ENCODE measurements at regions not wholly inside any gene's neighbourhood (a gene's known extent, or its start where the extent isn't known, plus 50 kb on each side); places are given as distances from the start of the nearest gene placed in this dataset.

- peak overlapping the region; percentile 70 for H3K4me3 Mint-ChIP-seq
- H3K4me1 Mint-ChIP-seq = peaks cover 68% of the 10 kb centered on the region
These were observed 122.2 kb downstream of the MRM1 start for GRCh38 chr17:36723459-36724025.

GRCh38 chr17:36726199-36726598, 124.8 kb downstream of the MRM1 start:
- peaks cover 12% of the 10 kb centered on the region for H3K27me3 Mint-ChIP-seq
- POLR2A ChIA-PET = no interaction called here
- no peaks in the 10 kb centered on the region for H3K9me3 Mint-ChIP-seq
- CTCF ChIA-PET = interaction anchor here (1.2 kb wide), 1 partner anchor 9 kb away, joined by 3 read pairs; no protein-coding TSS in a partner anchor
- peaks cover 59% of the 10 kb centered on the region for H3K4me1 Mint-ChIP-seq
- no peak overlapping the region for H3K4me3 Mint-ChIP-seq
- no peak for DNase-seq
- peak overlapping the region; percentile 58 for H3K27ac Mint-ChIP-seq
- H3K36me3 Mint-ChIP-seq (ENCODE audit: low read depth) = no peaks in the 10 kb centered on the region

More at GRCh38 chr17:36723459-36724025, 122.2 kb downstream of the MRM1 start:
- CTCF ChIA-PET = interaction anchor here (1.0 kb wide), 1 partner anchor 121 kb away, joined by 4 read pairs; no protein-coding TSS in a partner anchor
- no peak for DNase-seq
- Mint-ChIP-seq H3K27me3 (peaks cover 4% of the 10 kb centered on the region), H3K27ac (peak overlapping the region; percentile 91), H3K9me3 (no peaks in the 10 kb centered on the region), H3K36me3 (ENCODE audit: low read depth) (no peaks in the 10 kb centered on the region)
- POLR2A ChIA-PET = no interaction called here

GRCh38 chr17:36727052-36727451, 125.7 kb downstream of the MRM1 start:
- peaks cover 50% of the 10 kb centered on the region for H3K4me1 Mint-ChIP-seq
- POLR2A ChIA-PET = no interaction called here
- no peak overlapping the region for H3K4me3 Mint-ChIP-seq

GRCh38 chr17:36727577-36727976, 126.2 kb downstream of the MRM1 start:
- ChIA-PET POLR2A (no interaction called here), CTCF (interaction anchor here (0.5 to 1.0 kb wide), 2 partner anchors 16 to 900 kb away, joined by 3 to 5 read pairs; no protein-coding TSS in a partner anchor)
- DNase-seq = no peak
- H3K4me3 Mint-ChIP-seq = no peak overlapping the region
- no peak overlapping the region for H3K27ac Mint-ChIP-seq
- H3K9me3 Mint-ChIP-seq = no peaks in the 10 kb centered on the region
- H3K4me1 Mint-ChIP-seq = peaks cover 48% of the 10 kb centered on the region
- H3K27me3 Mint-ChIP-seq = peaks cover 22% of the 10 kb centered on the region
- H3K36me3 Mint-ChIP-seq (ENCODE audit: low read depth) = no peaks in the 10 kb centered on the region

More at GRCh38 chr17:36727052-36727451, 125.7 kb downstream of the MRM1 start:
- CTCF ChIA-PET = interaction anchor here (1.0 kb wide), 1 partner anchor 16 kb away, joined by 3 read pairs; no protein-coding TSS in a partner anchor
- H3K27me3 Mint-ChIP-seq = peaks cover 18% of the 10 kb centered on the region
- no peaks in the 10 kb centered on the region for H3K9me3 Mint-ChIP-seq
- no peak for DNase-seq
- H3K36me3 Mint-ChIP-seq (ENCODE audit: low read depth) = no peaks in the 10 kb centered on the region
- no peak overlapping the region for H3K27ac Mint-ChIP-seq

GRCh38 chr17:36728030-36728991, 126.9 kb downstream of the MRM1 start:
- CTCF ChIA-PET = interaction anchor here (0.6 to 1.0 kb wide), 2 partner anchors 17 to 72 kb away, joined by 3 to 4 read pairs; no protein-coding TSS in a partner anchor
- peak overlapping the region; percentile 25 for H3K27ac Mint-ChIP-seq

GRCh38 chr17:36730095-36730808, 128.9 kb downstream of the MRM1 start:
- H3K9me3 Mint-ChIP-seq = no peaks in the 10 kb centered on the region
- CTCF ChIA-PET = interaction anchor here (1.1 kb wide), 1 partner anchor 25 kb away, joined by 3 read pairs; no protein-coding TSS in a partner anchor
- H3K4me3 Mint-ChIP-seq = no peak overlapping the region
- peaks cover 30% of the 10 kb centered on the region for H3K4me1 Mint-ChIP-seq
- H3K27me3 Mint-ChIP-seq = peaks cover 24% of the 10 kb centered on the region
- no peak for DNase-seq
- POLR2A ChIA-PET = no interaction called here
- no peaks in the 10 kb centered on the region for H3K36me3 Mint-ChIP-seq (ENCODE audit: low read depth)
- H3K27ac Mint-ChIP-seq = no peak overlapping the region

More at GRCh38 chr17:36728030-36728991, 126.9 kb downstream of the MRM1 start:
- Mint-ChIP-seq H3K27me3 (peaks cover 24% of the 10 kb centered on the region), H3K4me1 (peaks cover 41% of the 10 kb centered on the region), H3K4me3 (peak overlapping the region; percentile 8), H3K36me3 (ENCODE audit: low read depth) (no peaks in the 10 kb centered on the region), H3K9me3 (no peaks in the 10 kb centered on the region)
- peak; percentile 16 for DNase-seq
- POLR2A ChIA-PET = no interaction called here

GRCh38 chr17:36730857-36731490, 129.6 kb downstream of the MRM1 start:
- ChIA-PET POLR2A (no interaction called here), CTCF (interaction anchor here (0.5 to 1.1 kb wide), 2 partner anchors 24 to 535 kb away, joined by 3 read pairs; no protein-coding TSS in a partner anchor)
- H3K4me3 Mint-ChIP-seq = no peak overlapping the region

GRCh38 chr17:36731811-36732210, 130.4 kb downstream of the MRM1 start:
- H3K27ac Mint-ChIP-seq = no peak overlapping the region
- H3K4me1 Mint-ChIP-seq = peaks cover 17% of the 10 kb centered on the region
- H3K27me3 Mint-ChIP-seq = peaks cover 24% of the 10 kb centered on the region
- no peak overlapping the region for H3K4me3 Mint-ChIP-seq
- POLR2A ChIA-PET = no interaction called here
- no peak for DNase-seq
- H3K36me3 Mint-ChIP-seq (ENCODE audit: low read depth) = no peaks in the 10 kb centered on the region
- CTCF ChIA-PET = no interaction called here
- no peaks in the 10 kb centered on the region for H3K9me3 Mint-ChIP-seq

More at GRCh38 chr17:36730857-36731490, 129.6 kb downstream of the MRM1 start:
- no peak for DNase-seq
- Mint-ChIP-seq H3K27me3 (peaks cover 24% of the 10 kb centered on the region), H3K4me1 (peaks cover 25% of the 10 kb centered on the region), H3K27ac (no peak overlapping the region), H3K9me3 (no peaks in the 10 kb centered on the region), H3K36me3 (ENCODE audit: low read depth) (no peaks in the 10 kb centered on the region)

- CTCF ChIA-PET = interaction anchor here (0.5 to 1.3 kb wide), 2 partner anchors 180 to 745 kb away, joined by 3 read pairs; no protein-coding TSS in a partner anchor
- H3K27me3 Mint-ChIP-seq = peaks cover 24% of the 10 kb centered on the region
- H3K4me3 Mint-ChIP-seq = no peak overlapping the region
- POLR2A ChIA-PET = no interaction called here
- no peak for DNase-seq
- H3K4me1 Mint-ChIP-seq = peaks cover 12% of the 10 kb centered on the region
- H3K9me3 Mint-ChIP-seq = no peaks in the 10 kb centered on the region
- no peak overlapping the region for H3K27ac Mint-ChIP-seq
- H3K36me3 Mint-ChIP-seq (ENCODE audit: low read depth) = no peaks in the 10 kb centered on the region
These were observed 131.0 kb downstream of the MRM1 start for GRCh38 chr17:36732351-36732750.

- POLR2A ChIA-PET = no interaction called here
- no peak overlapping the region for H3K4me3 Mint-ChIP-seq
- CTCF ChIA-PET = no interaction called here
- H3K36me3 Mint-ChIP-seq (ENCODE audit: low read depth) = no peaks in the 10 kb centered on the region
- no peak for DNase-seq
- peaks cover 10% of the 10 kb centered on the region for H3K27me3 Mint-ChIP-seq
- H3K4me1 Mint-ChIP-seq = no peaks in the 10 kb centered on the region
- no peak overlapping the region for H3K27ac Mint-ChIP-seq
- no peaks in the 10 kb centered on the region for H3K9me3 Mint-ChIP-seq
These were observed 135.1 kb downstream of the MRM1 start for GRCh38 chr17:36736201-36737156.

- Mint-ChIP-seq H3K27me3 (no peaks in the 10 kb centered on the region), H3K27ac (no peak overlapping the region), H3K4me1 (no peaks in the 10 kb centered on the region), H3K9me3 (no peaks in the 10 kb centered on the region), H3K4me3 (no peak overlapping the region), H3K36me3 (ENCODE audit: low read depth) (no peaks in the 10 kb centered on the region)
- no peak for DNase-seq
- ChIA-PET CTCF (no interaction called here), POLR2A (no interaction called here)
These were observed 137.8 kb downstream of the MRM1 start for GRCh38 chr17:36739208-36739607.
